Fibroblast of pulmonary artery (primary cell): ENCODE measurements at regions not wholly inside any gene's neighbourhood (a gene's known extent, or its start where the extent isn't known, plus 50 kb on each side); places are given as distances from the start of the nearest gene placed in this dataset.

Experiments
- DNase-seq: peaks from one replicate; pipeline ENCODE4 v3.0.0-alpha.2; 2010; ENCODE audit warnings: low read depth
- H3K4me3 ChIP-seq: replicated peaks from 2 replicates; pipeline ENCODE4 v1.5.1; 2011; ENCODE audit warnings: low read depth, mild to moderate bottlenecking, control low read depth, low read length, moderate library complexity
- CTCF ChIP-seq: IDR thresholded peaks from 2 replicates; pipeline ENCODE4 v1.5.1; 2011; ENCODE audit warnings: mild to moderate bottlenecking, control low read depth, low read length, inconsistent platforms; ENCODE audit errors: missing control alignments

GRCh38 chr15:94061041-94061440 lies 170.3 kb upstream of the MCTP2 start:
- no peak for TF ChIP-seq CTCF
- no peak overlapping the region for H3K4me3 ChIP-seq
- no peak for DNase-seq

- no peak overlapping the region for H3K4me3 ChIP-seq
- no peak for DNase-seq
- no peak for TF ChIP-seq CTCF
Observed at GRCh38 chr15:94059013-94059587, 172.3 kb upstream of the MCTP2 start.

GRCh38 chr15:94057305-94057704 lies 174.1 kb upstream of the MCTP2 start:
- no peak for DNase-seq
- no peak overlapping the region for H3K4me3 ChIP-seq
- no peak for TF ChIP-seq CTCF

- peak; percentile 6 for DNase-seq
- no peak overlapping the region for H3K4me3 ChIP-seq
- no peak for TF ChIP-seq CTCF
Observed at GRCh38 chr15:94056314-94056713, 175.0 kb upstream of the MCTP2 start.

- TF ChIP-seq CTCF = no peak
- H3K4me3 ChIP-seq = no peak overlapping the region
- no peak for DNase-seq
Observed at GRCh38 chr15:94053626-94054025, 177.7 kb upstream of the MCTP2 start.

- DNase-seq = no peak
- TF ChIP-seq CTCF = no peak
Observed at GRCh38 chr15:94052711-94053110, 178.7 kb upstream of the MCTP2 start.

GRCh38 chr15:94047566-94047965 lies 183.8 kb upstream of the MCTP2 start:
- TF ChIP-seq CTCF = no peak
- DNase-seq = no peak
- no peak overlapping the region for H3K4me3 ChIP-seq

More at GRCh38 chr15:94052711-94053110, 178.7 kb upstream of the MCTP2 start:
- H3K4me3 ChIP-seq = no peak overlapping the region
